ENCODE measurements at regions not wholly inside any gene's neighbourhood (a gene's known extent, or its start where the extent isn't known, plus 50 kb on each side); places are given as distances from the start of the nearest gene placed in this dataset.
"Not testable (repeated sequence)": the region's sequence is repeated elsewhere in the genome, so short reads cannot be mapped to it uniquely, and the experiment has no call there.

DNA sequence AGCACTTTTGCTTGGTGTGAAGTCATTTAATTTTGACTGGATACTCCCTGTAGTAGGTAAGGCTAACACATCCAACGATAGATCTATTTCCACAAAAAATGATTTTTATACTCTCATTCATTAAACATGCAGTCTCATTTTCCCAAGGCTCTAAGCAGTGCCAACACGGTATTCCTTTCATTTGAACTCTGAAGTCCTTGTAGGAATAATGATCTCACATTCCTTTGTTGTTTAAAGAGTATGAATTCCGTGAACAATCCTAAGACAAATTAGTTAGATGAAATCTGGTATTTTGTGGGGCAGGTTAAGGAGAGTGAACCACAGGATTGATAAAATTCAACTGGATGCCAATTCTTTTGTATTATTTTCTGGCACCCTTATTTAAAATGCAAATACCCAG lies 66.6 kb downstream of the LACC1 start:
- DNase-seq = no peak

DNA sequence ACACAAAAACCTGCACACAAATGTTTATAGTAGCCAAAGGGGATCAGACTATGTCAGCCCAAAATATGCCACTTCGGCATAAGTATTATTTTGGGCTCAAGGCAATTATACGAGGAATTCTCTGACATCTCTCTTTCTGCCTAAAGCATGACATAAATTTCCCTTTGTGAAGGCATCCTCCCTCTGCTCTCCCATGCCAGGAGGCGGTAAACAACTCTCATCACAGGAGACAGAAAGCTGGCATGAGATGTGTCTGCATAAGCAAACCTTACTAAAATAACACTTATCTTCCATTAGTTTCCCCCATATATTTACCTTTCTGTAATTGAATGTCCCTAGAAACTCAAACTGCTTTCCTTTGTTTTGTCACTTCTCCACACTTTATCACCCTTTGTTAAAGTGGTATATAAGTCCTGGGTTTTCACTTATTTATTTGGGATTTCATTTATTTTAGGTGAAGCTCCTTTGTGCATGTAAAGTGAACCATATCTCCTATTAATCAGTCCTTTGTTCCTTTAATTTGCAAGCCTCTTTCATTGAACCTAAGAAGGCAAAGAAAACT lies 68.3 kb downstream of the LACC1 start:
- no peak for DNase-seq

DNA sequence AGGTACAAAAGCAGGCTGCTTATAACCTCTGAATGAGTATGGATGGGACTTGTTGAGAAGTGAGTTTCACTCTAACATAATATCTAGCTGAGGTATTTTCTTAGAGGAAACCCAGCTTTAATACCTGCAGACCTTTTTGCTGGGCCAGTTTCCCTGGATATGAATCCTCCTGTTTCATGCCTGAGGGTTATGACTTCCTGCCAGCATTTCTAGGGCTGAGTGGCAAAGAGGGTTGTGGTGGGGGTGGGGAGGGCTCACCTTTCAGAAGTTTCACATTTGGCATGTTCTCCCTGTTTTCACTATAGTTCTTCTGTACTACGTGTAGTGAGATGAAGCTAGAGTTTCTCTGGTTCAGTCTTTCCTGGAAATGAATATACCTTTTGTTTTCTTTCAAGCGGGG lies 73.7 kb downstream of the LACC1 start:
- DNase-seq = no peak

DNA sequence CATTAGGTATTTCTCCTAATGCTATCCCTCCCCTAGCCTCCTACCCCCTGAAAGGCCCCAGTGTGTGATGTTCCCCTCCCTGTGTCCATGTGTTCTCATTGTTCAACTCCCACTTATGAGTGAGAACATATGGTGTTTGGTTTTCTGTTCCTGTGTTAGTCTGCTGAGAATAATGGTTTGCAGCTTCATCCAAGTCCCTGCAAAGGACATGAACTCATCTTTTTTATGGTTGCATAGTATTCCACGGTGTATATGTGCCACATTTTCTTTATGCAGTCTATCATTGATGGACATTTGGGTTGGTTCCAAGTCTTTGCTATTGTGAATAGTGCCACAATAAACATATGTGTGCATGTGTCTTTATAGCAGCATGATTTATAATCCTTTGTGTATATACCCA lies 77.3 kb downstream of the LACC1 start:
- DNase-seq = not testable (repeated sequence)

DNA sequence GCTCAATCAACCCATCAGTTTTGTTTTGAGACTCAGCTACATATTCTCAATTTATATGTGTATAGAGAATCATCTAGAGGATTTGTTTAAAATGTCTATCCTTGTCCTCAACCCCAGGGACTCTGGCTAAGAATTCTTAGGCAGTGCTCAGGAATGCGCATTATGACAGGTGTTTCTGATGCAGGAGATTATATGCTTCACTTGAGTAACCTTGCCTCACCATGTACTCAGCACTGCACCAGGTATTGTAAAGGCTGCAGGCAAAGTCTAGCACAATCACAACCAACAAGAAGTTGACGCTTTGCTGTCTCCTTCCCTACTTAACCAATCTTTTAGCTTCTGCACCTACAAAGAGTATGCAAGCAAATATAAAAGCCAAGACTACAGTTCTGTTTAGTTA lies 79.6 kb downstream of the LACC1 start:
- no peak for DNase-seq

DNA sequence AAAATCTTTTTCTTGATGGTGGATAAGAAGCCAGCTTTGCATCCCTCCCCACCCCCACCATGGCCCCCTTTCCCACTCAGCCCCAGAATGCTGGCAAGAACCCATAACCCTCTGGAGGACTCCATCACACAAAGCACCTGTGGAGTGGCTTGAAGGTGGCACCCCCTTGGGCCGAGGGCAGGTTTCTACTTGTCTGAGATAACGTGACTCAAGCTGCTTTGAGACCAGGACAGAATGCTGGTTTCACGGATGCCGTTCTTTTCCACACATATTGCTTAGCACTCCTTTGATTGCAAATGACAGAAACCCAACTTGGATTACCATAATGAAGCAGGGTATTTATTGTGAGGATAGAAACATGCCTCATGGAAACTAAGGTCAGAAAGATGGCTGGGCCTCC lies 82.2 kb downstream of the LACC1 start:
- DNase-seq = no peak

DNA sequence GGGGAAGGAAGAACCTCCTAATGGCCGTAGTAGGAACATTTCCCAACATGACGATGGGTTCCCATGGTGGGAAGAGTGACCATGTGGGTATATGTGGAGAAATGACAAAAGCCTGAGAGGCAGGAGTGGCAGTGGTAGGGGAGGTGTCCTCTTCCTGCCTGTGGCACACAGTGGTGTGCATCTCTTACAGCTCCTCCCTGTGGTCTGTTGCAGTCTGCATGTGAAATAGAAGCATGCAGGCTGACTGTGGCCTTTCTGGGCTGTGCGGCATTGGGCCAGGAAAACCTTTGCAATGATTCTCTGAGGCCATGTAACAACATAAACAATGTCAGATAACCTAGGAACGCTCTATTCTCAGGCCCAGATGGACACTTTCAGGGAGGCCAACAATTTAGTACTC lies 84.0 kb downstream of the LACC1 start:
- no peak for DNase-seq

DNA sequence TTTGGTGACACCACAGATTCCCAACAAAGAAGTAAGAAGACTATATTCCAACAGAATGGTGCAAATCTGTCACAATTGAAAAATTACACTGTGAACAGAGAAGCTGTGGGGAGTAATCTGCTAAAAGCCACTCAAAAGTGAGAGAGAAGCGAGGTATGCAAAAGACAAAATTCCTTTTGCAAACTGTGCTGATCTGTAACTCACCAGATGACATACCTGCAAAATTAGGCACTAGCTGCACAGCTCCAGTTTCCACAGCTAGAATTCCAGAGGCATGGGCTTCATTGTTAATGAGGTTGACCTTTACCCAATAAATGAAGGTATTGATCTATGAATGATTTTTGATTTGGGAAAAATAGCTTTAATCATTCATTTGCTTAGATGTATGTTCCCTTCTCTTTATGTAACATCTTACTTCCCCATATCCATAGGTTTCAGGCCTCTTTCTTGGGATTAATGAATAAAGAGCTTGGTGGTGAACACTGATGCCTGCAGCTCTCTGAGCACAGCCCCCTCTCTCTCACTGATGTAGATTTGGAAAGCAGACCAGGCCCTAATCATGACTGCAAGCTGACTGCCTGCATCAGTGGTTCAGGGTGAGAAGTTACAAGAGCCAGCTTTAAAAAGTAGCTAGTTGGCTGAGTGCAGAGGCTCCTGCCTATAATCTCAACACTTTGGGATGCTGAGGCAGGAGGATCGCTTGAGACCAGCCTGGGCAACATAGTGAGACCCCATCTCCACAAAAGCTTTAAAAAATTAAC lies 85.2 kb downstream of the LACC1 start:
- no peak for DNase-seq

DNA sequence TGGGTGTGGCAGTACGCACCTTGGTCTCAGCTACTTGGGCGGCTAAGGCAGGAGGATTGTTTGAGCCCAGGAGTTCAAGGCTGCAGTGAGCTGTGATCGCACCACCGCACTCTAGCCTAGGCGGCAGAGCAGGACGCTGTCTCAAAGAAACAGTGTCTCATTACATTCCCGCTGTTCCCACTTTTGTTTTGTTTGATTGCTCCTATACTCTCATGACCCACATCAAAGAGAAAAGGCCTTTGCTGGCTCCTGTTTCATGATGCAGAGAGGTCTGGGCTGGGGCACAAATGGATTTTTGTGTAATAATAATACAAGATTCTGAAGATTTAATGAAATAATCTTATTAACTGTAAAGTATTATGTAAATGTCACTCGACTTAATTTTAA lies 85.7 kb downstream of the LACC1 start:
- no peak for DNase-seq

DNA sequence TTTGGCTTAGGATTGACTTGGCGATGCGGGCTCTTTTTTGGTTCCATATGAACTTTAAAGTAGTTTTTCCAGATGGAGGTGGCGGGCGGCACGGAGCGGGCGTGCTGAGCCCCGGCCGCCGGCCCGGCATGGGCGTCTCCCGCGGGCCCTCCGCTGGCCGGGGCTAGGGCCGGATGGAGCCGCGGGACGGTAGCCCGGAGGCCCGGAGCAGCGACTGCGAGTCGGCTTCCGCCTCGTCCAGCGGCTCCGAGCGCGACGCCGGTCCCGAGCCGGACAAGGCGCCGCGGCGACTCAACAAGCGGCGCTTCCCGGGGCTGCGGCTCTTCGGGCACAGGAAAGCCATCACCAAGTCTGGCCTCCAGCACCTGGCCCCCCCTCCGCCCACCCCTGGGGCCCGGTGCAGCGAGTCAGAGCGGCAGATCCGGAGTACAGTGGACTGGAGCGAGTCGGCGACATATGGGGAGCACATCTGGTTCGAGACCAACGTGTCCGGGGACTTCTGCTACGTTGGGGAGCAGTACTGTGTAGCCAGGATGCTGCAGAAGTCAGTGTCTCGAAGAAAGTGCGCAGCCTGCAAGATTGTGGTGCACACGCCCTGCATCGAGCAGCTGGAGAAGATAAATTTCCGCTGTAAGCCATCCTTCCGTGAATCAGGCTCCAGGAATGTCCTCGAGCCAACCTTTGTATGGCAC lies 88.7 kb downstream of the LACC1 start:
- DNase-seq = not testable (repeated sequence)

DNA sequence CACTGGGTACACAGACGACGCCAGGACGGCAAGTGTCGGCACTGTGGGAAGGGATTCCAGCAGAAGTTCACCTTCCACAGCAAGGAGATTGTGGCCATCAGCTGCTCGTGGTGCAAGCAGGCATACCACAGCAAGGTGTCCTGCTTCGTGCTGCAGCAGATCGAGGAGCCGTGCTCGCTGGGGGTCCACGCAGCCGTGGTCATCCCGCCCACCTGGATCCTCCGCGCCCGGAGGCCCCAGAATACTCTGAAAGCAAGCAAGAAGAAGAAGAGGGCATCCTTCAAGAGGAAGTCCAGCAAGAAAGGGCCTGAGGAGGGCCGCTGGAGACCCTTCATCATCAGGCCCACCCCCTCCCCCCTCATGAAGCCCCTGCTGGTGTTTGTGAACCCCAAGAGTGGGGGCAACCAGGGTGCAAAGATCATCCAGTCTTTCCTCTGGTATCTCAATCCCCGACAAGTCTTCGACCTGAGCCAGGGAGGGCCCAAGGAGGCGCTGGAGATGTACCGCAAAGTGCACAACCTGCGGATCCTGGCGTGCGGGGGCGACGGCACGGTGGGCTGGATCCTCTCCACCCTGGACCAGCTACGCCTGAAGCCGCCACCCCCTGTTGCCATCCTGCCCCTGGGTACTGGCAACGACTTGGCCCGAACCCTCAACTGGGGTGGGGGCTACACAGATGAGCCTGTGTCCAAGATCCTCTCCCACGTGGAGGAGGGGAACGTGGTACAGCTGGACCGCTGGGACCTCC lies 89.4 kb downstream of the LACC1 start:
- DNase-seq = not testable (repeated sequence)

DNA sequence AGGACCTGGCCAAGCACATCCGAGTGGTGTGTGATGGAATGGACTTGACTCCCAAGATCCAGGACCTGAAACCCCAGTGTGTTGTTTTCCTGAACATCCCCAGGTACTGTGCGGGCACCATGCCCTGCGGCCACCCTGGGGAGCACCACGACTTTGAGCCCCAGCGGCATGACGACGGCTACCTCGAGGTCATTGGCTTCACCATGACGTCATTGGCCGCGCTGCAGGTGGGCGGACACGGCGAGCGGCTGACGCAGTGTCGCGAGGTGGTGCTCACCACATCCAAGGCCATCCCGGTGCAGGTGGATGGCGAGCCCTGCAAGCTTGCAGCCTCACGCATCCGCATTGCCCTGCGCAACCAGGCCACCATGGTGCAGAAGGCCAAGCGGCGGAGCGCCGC lies 90.2 kb downstream of the LACC1 start:
- not testable (repeated sequence) for DNase-seq

DNA sequence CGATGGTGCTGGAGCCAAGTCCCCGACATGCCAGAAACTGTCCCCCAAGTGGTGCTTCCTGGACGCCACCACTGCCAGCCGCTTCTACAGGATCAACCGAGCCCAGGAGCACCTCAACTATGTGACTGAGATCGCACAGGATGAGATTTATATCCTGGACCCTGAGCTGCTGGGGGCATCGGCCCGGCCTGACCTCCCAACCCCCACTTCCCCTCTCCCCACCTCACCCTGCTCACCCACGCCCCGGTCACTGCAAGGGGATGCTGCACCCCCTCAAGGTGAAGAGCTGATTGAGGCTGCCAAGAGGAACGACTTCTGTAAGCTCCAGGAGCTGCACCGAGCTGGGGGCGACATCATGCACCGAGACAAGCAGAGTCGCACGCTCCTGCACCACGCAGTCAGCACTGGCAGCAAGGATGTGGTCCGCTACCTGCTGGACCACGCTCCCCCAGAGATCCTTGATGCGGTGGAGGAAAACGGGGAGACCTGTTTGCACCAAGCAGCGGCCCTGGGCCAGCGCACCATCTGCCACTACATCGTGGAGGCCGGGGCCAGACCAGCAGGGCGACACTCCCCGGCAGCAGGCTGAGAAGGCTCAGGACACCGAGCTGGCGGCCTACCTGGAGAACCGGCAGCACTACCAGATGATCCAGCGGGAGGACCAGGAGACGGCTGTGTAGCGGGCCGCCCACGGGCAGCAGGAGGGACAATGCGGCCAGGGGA lies 91.0 kb downstream of the LACC1 start:
- DNase-seq = not testable (repeated sequence)

DNA sequence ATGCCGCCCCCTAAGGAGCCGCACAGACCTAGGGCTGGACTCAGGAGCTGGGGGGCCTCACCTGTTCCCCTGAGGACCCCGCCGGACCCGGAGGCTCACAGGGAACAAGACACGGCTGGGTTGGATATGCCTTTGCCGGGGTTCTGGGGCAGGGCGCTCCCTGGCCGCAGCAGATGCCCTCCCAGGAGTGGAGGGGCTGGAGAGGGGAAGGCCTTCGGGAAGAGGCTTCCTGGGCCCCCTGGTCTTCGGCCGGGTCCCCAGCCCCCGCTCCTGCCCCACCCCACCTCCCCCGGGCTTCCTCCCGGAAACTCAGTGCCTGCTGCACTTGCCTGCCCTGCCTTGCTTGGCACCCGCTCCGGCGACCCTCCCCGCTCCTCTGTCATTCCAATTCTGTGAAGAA lies 91.6 kb downstream of the LACC1 start:
- not testable (repeated sequence) for DNase-seq

DNA sequence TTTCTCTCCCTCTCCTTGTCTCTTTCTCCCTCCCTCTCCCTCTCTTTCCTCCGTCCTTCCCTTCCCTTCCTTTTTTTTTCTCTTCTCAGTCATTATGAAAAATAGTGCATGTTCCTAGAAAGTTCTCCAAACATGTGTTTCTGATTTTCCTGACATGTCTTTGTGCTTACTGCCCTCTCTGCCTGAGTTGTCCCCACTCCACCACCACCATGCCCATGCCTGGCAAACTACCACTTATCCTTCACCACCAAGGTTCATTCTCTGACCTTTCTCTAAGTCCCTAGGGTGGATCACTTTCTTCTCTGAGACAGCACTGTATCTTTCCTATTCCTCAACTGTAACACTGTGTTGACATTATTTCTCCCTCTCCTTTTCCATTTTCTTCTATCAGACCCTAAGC lies 98.2 kb downstream of the LACC1 start:
- DNase-seq = no peak

DNA sequence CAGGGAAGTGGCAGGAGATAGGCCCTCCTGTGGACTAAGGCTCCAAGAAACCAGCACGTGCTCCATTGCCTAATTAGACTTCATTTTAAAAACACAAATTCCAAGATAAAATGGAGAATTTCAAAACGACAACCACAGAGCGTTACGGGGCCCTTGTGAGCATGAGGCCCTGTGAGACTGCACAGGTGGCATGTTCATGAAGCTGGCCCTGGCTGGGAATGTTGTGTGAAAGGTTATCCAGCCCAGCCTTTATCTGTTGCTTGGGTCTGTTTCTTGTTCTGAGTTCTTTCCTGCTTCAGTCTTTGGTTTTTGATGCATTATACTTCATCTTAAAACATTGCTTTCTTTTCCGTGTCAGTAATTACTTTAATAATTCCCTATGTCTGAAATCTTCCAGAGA lies 99.0 kb downstream of the LACC1 start:
- DNase-seq = no peak

DNA sequence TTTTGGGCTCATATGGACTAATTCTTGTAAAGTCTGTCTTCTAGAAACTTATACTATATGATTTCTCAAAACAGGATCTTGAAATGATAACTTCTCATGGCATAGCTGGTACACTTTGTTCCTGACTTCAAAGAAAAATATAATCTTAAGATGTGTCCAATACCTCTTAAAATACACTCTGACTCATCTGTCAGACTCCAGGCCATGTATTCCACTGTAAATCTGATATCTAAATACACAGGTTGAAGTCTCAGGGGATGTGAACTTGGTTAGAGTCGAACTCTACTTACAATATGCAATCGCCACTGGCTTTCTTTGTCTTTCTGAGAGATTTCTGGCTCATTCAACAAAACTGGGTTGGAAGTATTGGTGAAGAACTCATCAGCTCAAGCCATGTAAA lies 99.8 kb downstream of the LACC1 start:
- no peak for DNase-seq

DNA sequence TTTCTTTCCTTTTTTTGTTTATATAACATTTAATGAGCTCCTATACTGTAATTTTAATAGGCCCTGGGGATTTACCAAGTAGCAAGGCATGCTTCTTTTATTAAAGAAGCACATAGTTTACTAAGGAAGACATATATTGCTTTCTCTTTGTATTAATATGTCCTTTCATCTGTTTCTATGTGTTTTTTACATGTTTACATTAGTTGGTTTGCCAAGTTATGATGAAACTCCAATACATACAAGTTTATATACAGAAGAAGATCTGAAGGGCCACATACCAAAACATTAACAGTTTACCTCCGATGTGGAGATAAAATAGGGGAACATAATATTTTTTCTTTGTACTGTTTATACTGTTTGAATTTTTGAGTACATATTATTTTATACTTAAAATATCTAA lies 100.9 kb downstream of the LACC1 start:
- no peak for DNase-seq

DNA sequence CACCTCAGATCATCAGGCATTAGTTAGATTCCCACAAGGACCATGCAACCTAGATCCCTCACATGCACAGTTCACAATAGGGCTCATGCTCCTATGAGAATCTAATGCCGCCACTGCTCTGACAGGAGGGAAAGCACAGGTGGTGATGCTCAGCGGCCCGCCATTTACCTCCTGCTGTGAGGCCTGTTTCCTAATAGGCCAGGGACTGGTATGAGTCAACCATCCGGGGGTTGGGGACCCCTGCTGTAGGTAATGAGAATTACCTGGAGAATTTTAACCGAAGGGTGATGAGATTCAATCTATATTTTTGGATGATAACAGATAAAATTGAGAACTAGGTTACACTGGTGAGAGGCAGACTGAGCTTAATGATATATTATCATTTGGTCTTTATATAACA lies 101.4 kb downstream of the LACC1 start:
- DNase-seq = no peak

DNA sequence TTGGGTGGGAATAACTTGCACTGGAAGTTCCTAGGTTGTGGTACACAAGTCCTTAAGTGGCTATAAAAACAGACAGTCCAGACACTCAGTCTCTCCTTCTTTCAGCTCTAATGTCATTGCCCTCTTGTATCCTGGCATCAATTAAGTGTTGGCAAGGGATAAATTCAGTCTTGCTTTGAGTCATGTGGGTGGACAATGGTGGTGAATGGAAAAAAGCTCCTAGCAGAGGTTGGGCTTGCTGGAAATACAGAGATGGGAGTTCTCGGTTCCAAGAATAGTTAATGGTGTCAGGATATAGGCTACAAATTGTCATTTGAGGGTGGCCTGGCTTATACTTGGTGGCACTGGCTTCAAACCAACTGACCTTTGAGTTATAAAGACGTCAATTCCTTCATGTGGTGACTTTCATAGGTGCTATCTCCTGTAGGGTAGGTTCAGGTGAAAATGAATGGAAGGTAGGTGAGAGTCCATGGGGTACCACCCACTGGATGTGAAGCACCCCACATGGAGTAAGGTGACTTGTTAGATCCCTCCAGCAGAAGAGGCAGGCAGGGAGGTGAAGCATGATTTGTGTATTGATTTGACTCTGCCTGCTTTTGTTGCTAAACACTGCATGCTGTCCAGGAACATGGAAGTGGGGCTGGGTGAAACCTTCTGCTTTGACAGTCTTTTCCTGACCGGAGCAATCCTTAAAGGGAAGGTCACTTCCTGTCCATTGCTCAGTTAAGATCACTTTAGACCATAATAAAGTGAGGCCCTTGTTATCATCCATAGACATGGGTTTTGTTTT lies 102.0 kb downstream of the LACC1 start:
- DNase-seq = no peak

DNA sequence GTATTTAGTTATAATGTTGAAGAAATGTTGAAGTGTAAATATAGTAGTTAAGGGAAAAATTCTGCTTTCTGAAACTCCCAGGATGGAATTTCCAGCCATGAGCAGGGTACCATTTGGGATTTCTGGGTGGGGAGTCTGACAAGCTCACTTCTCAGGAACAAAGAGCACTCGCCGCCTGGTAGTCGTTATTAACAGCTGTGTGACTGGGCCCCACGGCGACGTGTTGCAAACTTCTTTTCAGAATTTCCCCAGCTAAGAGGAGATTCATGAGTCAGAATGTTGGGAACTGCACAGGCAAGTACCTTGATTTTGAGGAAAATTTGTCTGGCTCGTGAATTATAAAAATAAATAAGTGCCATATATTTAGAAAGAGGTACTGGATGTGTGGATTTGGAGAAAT lies 103.7 kb downstream of the LACC1 start:
- no peak for DNase-seq

DNA sequence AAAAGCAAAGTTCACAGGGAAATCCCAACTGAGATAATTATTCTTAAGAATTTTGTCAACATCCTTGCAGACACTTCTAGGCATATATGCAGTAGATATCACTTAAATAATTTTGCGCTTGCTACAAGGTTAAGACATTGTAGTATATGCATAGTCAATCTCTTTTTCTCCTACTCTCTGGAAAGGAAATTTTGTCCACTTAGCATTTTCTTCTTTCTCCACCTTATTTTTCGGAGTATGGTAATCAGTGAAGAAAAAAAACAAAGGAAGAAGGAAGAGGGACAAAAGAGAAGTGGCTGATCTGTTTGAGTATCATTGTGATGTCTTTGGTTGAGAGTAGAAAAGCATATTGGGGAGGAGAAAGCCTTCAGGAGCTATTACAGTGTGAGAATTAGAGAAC lies 104.6 kb downstream of the LACC1 start:
- no peak for DNase-seq
